ENCODE measurements at regions not wholly inside any gene's neighbourhood (a gene's known extent, or its start where the extent isn't known, plus 50 kb on each side); places are given as distances from the start of the nearest gene placed in this dataset.

GRCh38 chr1:55425310-55425930, 210.3 kb upstream of the USP24 start:
- no peak overlapping the region for H3K14ac ChIP-seq (ENCODE audit: low read length)
- DNase-seq (ENCODE audit: low spot score), result no peak
- no peak overlapping the region for H3K23ac ChIP-seq (ENCODE audit: low read depth, low read length, poor library complexity)
- no peak overlapping the region for H2BK120ac ChIP-seq (ENCODE audit: low read depth, low read length)
- no peak overlapping the region for H3K18ac ChIP-seq (ENCODE audit: low read length)
- no peak overlapping the region for H4K8ac ChIP-seq (ENCODE audit: low read depth, low read length)
- no peaks in the 10 kb centered on the region for H3K4me1 ChIP-seq (ENCODE audit: control insufficient read depth in 2 of 2, insufficient read depth in 1 of 2, low read depth in 1 of 2, low read length in 2 of 2)
- H3K4ac ChIP-seq (ENCODE audit: low read length), result no peak overlapping the region
- H2AK5ac ChIP-seq (ENCODE audit: low read depth, low read length), result no peak overlapping the region
- 100% methylated on average over 2 of the region's 9 CpGs; no CpG with 5 or more reads in 1 of the 2 donors for WGBS, 2 donors (ENCODE audit: extremely low coverage in 2 of 2, insufficient read length in 2 of 2, insufficient replicate concordance in 1 of 2)
- no peak overlapping the region for H2BK5ac ChIP-seq (ENCODE audit: low read length)
- no peak overlapping the region for H2BK12ac ChIP-seq (ENCODE audit: low read length)
- no peaks in the 10 kb centered on the region for H3K79me1 ChIP-seq (ENCODE audit: low read depth, low read length)
- no peak overlapping the region for H3K9ac ChIP-seq (ENCODE audit: low read depth, low read length, poor library complexity)
- H2AFZ ChIP-seq (ENCODE audit: low read length), result no peak overlapping the region
- H3K4me3 ChIP-seq (ENCODE audit: low read length in 2 of 2), result no peak overlapping the region
- H3K27ac ChIP-seq (replicated peaks; ENCODE audit: low read length), result no peak overlapping the region
- peaks cover 0 to 3% of the 10 kb centered on the region in 2 donors for H3K9me3 ChIP-seq (replicated peaks in 1 of 2; ENCODE audit: control insufficient read depth in 2 of 2, insufficient read depth in 1 of 2, low read depth in 1 of 2, low read length in 2 of 2)
- H3K27me3 ChIP-seq (ENCODE audit: control insufficient read depth in 3 of 3, insufficient read depth in 3 of 3, low read depth in 1 of 3, low read length in 3 of 3), result no peaks in the 10 kb centered on the region
- no peak overlapping the region for H4K91ac ChIP-seq (ENCODE audit: low read depth, low read length, poor library complexity)
- H3K36me3 ChIP-seq (replicated peaks in 1 of 2; ENCODE audit: control insufficient read depth in 2 of 2, insufficient read depth in 2 of 2, low read length in 2 of 2), result no peaks in the 10 kb centered on the region
- H3K4me2 ChIP-seq (ENCODE audit: insufficient read depth, low read length, poor library complexity, severe bottlenecking), result no peak overlapping the region
- H2BK15ac ChIP-seq (ENCODE audit: low read length), result no peak overlapping the region

DNA sequence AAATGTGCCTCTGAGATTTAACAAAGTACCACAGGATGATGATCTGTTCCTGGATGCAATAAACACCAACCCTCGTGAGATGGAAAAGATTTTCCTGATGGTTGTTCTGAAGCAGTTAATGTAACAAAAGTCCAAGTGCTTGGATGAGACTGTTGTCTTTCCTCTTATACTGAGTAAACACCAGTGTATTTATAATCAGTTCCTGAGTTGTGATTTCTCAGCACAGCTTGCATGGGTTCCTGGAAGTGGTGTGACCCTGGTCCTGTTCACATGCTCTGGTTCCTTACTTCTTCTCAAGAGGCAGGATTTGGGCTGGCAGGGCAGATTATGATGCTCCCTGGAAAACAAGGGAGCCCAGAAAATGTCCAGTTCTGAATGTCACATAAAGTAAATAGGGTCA, 208.2 kb upstream of the USP24 start:
- Histone ChIP-seq H3K9ac (ENCODE audit: low read depth, low read length, poor library complexity) (no peak overlapping the region), H3K14ac (ENCODE audit: low read length) (no peak overlapping the region), H3K18ac (ENCODE audit: low read length) (no peak overlapping the region), H4K91ac (ENCODE audit: low read depth, low read length, poor library complexity) (no peak overlapping the region), H3K27ac (replicated peaks; ENCODE audit: low read length) (no peak overlapping the region), H3K9me3 (replicated peaks in 1 of 2; ENCODE audit: control insufficient read depth in 2 of 2, insufficient read depth in 1 of 2, low read depth in 1 of 2, low read length in 2 of 2) (peaks cover 0 to 3% of the 10 kb centered on the region in 2 donors), H2BK120ac (ENCODE audit: low read depth, low read length) (no peak overlapping the region), H4K8ac (ENCODE audit: low read depth, low read length) (no peak overlapping the region), H2BK5ac (ENCODE audit: low read length) (no peak overlapping the region), H2AFZ (ENCODE audit: low read length) (no peak overlapping the region), H3K4me1 (ENCODE audit: control insufficient read depth in 2 of 2, insufficient read depth in 1 of 2, low read depth in 1 of 2, low read length in 2 of 2) (no peaks in the 10 kb centered on the region), H2BK12ac (ENCODE audit: low read length) (no peak overlapping the region), H3K79me1 (ENCODE audit: low read depth, low read length) (no peaks in the 10 kb centered on the region), H2AK5ac (ENCODE audit: low read depth, low read length) (no peak overlapping the region), H3K36me3 (replicated peaks in 1 of 2; ENCODE audit: control insufficient read depth in 2 of 2, insufficient read depth in 2 of 2, low read length in 2 of 2) (no peaks in the 10 kb centered on the region), H3K4me3 (ENCODE audit: low read length in 2 of 2) (no peak overlapping the region), H3K23ac (ENCODE audit: low read depth, low read length, poor library complexity) (no peak overlapping the region), H3K27me3 (ENCODE audit: control insufficient read depth in 3 of 3, insufficient read depth in 3 of 3, low read depth in 1 of 3, low read length in 3 of 3) (no peaks in the 10 kb centered on the region), H3K4me2 (ENCODE audit: insufficient read depth, low read length, poor library complexity, severe bottlenecking) (no peak overlapping the region), H2BK15ac (ENCODE audit: low read length) (no peak overlapping the region), H3K4ac (ENCODE audit: low read length) (no peak overlapping the region)
- DNase-seq (ENCODE audit: low spot score), result no peak
- no CpG with 5 or more reads among the region's 1 CpG for WGBS, 2 donors (ENCODE audit: extremely low coverage in 2 of 2, insufficient read length in 2 of 2, insufficient replicate concordance in 1 of 2)

DNA sequence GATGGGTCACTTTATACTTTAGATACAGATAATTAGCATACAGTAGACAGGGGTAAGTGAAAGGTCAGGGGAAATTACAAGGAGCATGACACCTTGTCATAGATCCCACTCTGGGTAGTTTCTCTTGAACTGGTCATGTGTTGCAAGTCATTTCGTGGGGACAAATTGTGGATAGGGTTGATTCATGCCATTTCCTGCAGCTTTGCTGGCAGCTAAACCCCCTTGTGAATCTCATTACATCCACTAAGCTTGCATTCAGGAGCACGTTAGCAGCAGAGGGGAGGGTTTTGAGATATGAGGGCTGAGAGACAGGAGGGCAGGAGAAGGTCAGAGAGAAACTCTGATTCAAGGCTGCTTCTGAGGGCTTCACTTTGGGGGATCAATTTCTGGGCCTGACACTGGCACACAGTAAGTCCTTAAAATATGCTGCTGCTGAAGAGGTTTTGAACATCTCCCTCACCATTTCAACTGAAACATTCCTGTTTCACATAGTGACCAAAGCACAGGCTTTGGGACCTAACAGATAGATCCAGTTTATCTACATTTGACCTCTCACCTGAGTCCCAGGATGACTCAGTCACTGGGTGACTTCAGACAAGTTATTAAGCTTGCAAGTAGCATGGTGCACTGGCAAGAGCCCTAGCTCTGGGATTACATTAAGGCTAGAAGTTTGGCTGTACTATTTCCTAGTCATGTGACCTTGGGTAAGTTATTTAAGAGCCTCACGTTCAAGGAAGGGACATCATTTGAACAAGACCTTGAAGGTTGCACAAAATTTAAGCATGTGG, 206.0 kb upstream of the USP24 start:
- Histone ChIP-seq H3K79me1 (ENCODE audit: low read depth, low read length) (no peaks in the 10 kb centered on the region), H2BK15ac (ENCODE audit: low read length) (no peak overlapping the region), H3K4me2 (ENCODE audit: insufficient read depth, low read length, poor library complexity, severe bottlenecking) (no peak overlapping the region), H3K4ac (ENCODE audit: low read length) (no peak overlapping the region), H2AFZ (ENCODE audit: low read length) (no peak overlapping the region), H2AK5ac (ENCODE audit: low read depth, low read length) (no peak overlapping the region), H3K27me3 (ENCODE audit: control insufficient read depth in 3 of 3, insufficient read depth in 3 of 3, low read depth in 1 of 3, low read length in 3 of 3) (no peaks in the 10 kb centered on the region), H3K9ac (ENCODE audit: low read depth, low read length, poor library complexity) (no peak overlapping the region), H3K4me1 (ENCODE audit: control insufficient read depth in 2 of 2, insufficient read depth in 1 of 2, low read depth in 1 of 2, low read length in 2 of 2) (no peaks in the 10 kb centered on the region), H3K18ac (ENCODE audit: low read length) (no peak overlapping the region), H2BK5ac (ENCODE audit: low read length) (no peak overlapping the region), H4K91ac (ENCODE audit: low read depth, low read length, poor library complexity) (no peak overlapping the region), H3K23ac (ENCODE audit: low read depth, low read length, poor library complexity) (no peak overlapping the region), H3K27ac (replicated peaks; ENCODE audit: low read length) (no peak overlapping the region), H3K9me3 (replicated peaks in 1 of 2; ENCODE audit: control insufficient read depth in 2 of 2, insufficient read depth in 1 of 2, low read depth in 1 of 2, low read length in 2 of 2) (peaks cover 0 to 3% of the 10 kb centered on the region in 2 donors), H2BK12ac (ENCODE audit: low read length) (no peak overlapping the region), H4K8ac (ENCODE audit: low read depth, low read length) (no peak overlapping the region), H3K14ac (ENCODE audit: low read length) (no peak overlapping the region), H3K36me3 (replicated peaks in 1 of 2; ENCODE audit: control insufficient read depth in 2 of 2, insufficient read depth in 2 of 2, low read length in 2 of 2) (no peaks in the 10 kb centered on the region), H2BK120ac (ENCODE audit: low read depth, low read length) (no peak overlapping the region), H3K4me3 (ENCODE audit: low read length in 2 of 2) (no peak overlapping the region)
- no CpG with 5 or more reads among the region's 3 CpGs for WGBS, 2 donors (ENCODE audit: extremely low coverage in 2 of 2, insufficient read length in 2 of 2, insufficient replicate concordance in 1 of 2)
- no peak for DNase-seq (ENCODE audit: low spot score)

- H2BK5ac ChIP-seq (ENCODE audit: low read length), result no peak overlapping the region
- H3K27me3 ChIP-seq (ENCODE audit: control insufficient read depth in 3 of 3, insufficient read depth in 3 of 3, low read depth in 1 of 3, low read length in 3 of 3), result no peaks in the 10 kb centered on the region
- no peak overlapping the region for H3K14ac ChIP-seq (ENCODE audit: low read length)
- H3K9me3 ChIP-seq (replicated peaks in 1 of 2; ENCODE audit: control insufficient read depth in 2 of 2, insufficient read depth in 1 of 2, low read depth in 1 of 2, low read length in 2 of 2), result peaks cover 0 to 3% of the 10 kb centered on the region in 2 donors
- no peak overlapping the region for H3K4ac ChIP-seq (ENCODE audit: low read length)
- no peak overlapping the region for H2BK120ac ChIP-seq (ENCODE audit: low read depth, low read length)
- no peak overlapping the region for H2AFZ ChIP-seq (ENCODE audit: low read length)
- no CpG with 5 or more reads among the region's 2 CpGs for WGBS, 2 donors (ENCODE audit: extremely low coverage in 2 of 2, insufficient read length in 2 of 2, insufficient replicate concordance in 1 of 2)
- no peak overlapping the region for H3K18ac ChIP-seq (ENCODE audit: low read length)
- H3K9ac ChIP-seq (ENCODE audit: low read depth, low read length, poor library complexity), result no peak overlapping the region
- H3K4me3 ChIP-seq (ENCODE audit: low read length in 2 of 2), result no peak overlapping the region
- no peaks in the 10 kb centered on the region for H3K79me1 ChIP-seq (ENCODE audit: low read depth, low read length)
- no peak overlapping the region for H3K23ac ChIP-seq (ENCODE audit: low read depth, low read length, poor library complexity)
- no peak overlapping the region for H2AK5ac ChIP-seq (ENCODE audit: low read depth, low read length)
- H2BK12ac ChIP-seq (ENCODE audit: low read length), result no peak overlapping the region
- no peak overlapping the region for H4K8ac ChIP-seq (ENCODE audit: low read depth, low read length)
- H3K27ac ChIP-seq (replicated peaks; ENCODE audit: low read length), result no peak overlapping the region
- H2BK15ac ChIP-seq (ENCODE audit: low read length), result no peak overlapping the region
- no peak overlapping the region for H4K91ac ChIP-seq (ENCODE audit: low read depth, low read length, poor library complexity)
- no peaks in the 10 kb centered on the region for H3K36me3 ChIP-seq (replicated peaks in 1 of 2; ENCODE audit: control insufficient read depth in 2 of 2, insufficient read depth in 2 of 2, low read length in 2 of 2)
- H3K4me1 ChIP-seq (ENCODE audit: control insufficient read depth in 2 of 2, insufficient read depth in 1 of 2, low read depth in 1 of 2, low read length in 2 of 2), result no peaks in the 10 kb centered on the region
- DNase-seq (ENCODE audit: low spot score), result no peak
- no peak overlapping the region for H3K4me2 ChIP-seq (ENCODE audit: insufficient read depth, low read length, poor library complexity, severe bottlenecking)
Measured at GRCh38 chr1:55420026-55420425, 204.9 kb upstream of the USP24 start.

Measured in neuronal stem cell (in vitro differentiated cells).